ENCODE measurements at regions not wholly inside any gene's neighbourhood (a gene's known extent, or its start where the extent isn't known, plus 50 kb on each side); places are given as distances from the start of the nearest gene placed in this dataset.

- TF ChIP-seq CHD2 (IDR thresholded peaks at IDR 0.05; ENCODE audit: low read length), result no peak
These were observed 235.4 kb upstream of the FANCL start (continued) for GRCh38 chr2:58476556-58476955.

- Histone ChIP-seq H3K36me3 (ENCODE audit: control insufficient read depth in 2 of 4, insufficient read depth in 4 of 4, low read length in 3 of 4) (no peaks in the 10 kb centered on the region), H3K56ac (replicated peaks; ENCODE audit: insufficient read length, low read depth, low read length) (no peak overlapping the region), H3K27ac (ENCODE audit: low read depth, low read length) (no peak overlapping the region), H2BK12ac (ENCODE audit: low read depth, low read length) (no peak overlapping the region), H3K23me2 (ENCODE audit: low read depth, low read length) (no peaks in the 10 kb centered on the region), H2AK5ac (ENCODE audit: low read depth, low read length) (no peak overlapping the region), H2BK20ac (ENCODE audit: low read length) (no peak overlapping the region), H4K91ac (replicated peaks; ENCODE audit: insufficient read length, low read length) (no peak overlapping the region), H3K14ac (ENCODE audit: insufficient read length) (no peak overlapping the region), H3K9ac (replicated peaks in 1 of 4; ENCODE audit: extremely low read depth in 1 of 4, low read depth in 3 of 4, low read length in 3 of 4) (no peak overlapping the region), H3K9me3 (ENCODE audit: insufficient read depth in 2 of 2, low read depth in 1 of 2, low read length in 1 of 2) (0 out of 4 replicates have a peak, but pooled peaks cover 0 to 3% of the 10 kb centered on the region in 2 experiments), H3K4me1 (replicated peaks in 1 of 4; ENCODE audit: control insufficient read depth in 3 of 4, insufficient read depth in 4 of 4, low read length in 3 of 4) (peaks cover 0 to 4% (median 2%) of the 10 kb centered on the region in 4 experiments; a peak in 3 of 7 replicates), H3K4me2 (ENCODE audit: insufficient read depth in 1 of 2, low read depth in 2 of 2, low read length in 2 of 2) (no peak overlapping the region), H2BK15ac (ENCODE audit: low read length) (no peak overlapping the region), H4K5ac (ENCODE audit: insufficient read length, low read depth, low read length) (no peak overlapping the region), H3K18ac (ENCODE audit: extremely low read depth, low read length) (no peak overlapping the region), H3K27me3 (replicated peaks in 1 of 4; ENCODE audit: control insufficient read depth in 3 of 4, extremely low read depth in 1 of 4, insufficient read depth in 3 of 4, low read length in 3 of 4) (no peaks in the 10 kb centered on the region), H2AFZ (ENCODE audit: low read length) (no peak overlapping the region), H2BK120ac (replicated peaks; ENCODE audit: low read depth, low read length) (no peak overlapping the region), H3K79me2 (ENCODE audit: control insufficient read depth in 1 of 2, insufficient read depth in 2 of 2, low read length in 2 of 2) (no peaks in the 10 kb centered on the region), H3K4me3 (ENCODE audit: extremely low read depth in 1 of 4, insufficient read depth in 2 of 4, low read depth in 3 of 4, low read length in 4 of 4) (no peak overlapping the region), H3K79me1 (ENCODE audit: low read depth, low read length) (no peaks in the 10 kb centered on the region), H4K8ac (ENCODE audit: extremely low read depth, insufficient read depth, low read length) (no peak overlapping the region), H3K4ac (replicated peaks; ENCODE audit: insufficient read length, low read depth, low read length) (no peak overlapping the region), H3K23ac (ENCODE audit: insufficient read length) (no peak overlapping the region), H4K20me1 (replicated peaks in 1 of 2; ENCODE audit: control insufficient read depth in 1 of 2, insufficient read depth in 2 of 2, low read length in 2 of 2) (no peaks in the 10 kb centered on the region), H2BK5ac (ENCODE audit: low read depth, low read length) (no peak overlapping the region)
- WGBS, 2 experiments (ENCODE audit: extremely low coverage in 1 of 2, insufficient coverage in 1 of 2, insufficient read length in 1 of 2, insufficient replicate concordance in 2 of 2, low coverage in 1 of 2, low lambda C conversion rate in 2 of 2, missing lambda C conversion rate in 1 of 2), result 92% methylated on average over 2 of the region's 2 CpGs; no CpG with 5 or more reads in 1 of the 2 experiments
- FAIRE-seq (no peak), DNase-seq (ENCODE audit: low read depth in 1 of 2, low spot score in 2 of 2) (no peak)
- no peak for TF ChIP-seq JUN (IDR thresholded peaks at IDR 0.05; ENCODE audit: low read depth, low read length)
- TF ChIP-seq SP4 (IDR thresholded peaks at IDR 0.05; ENCODE audit: low read length), result no peak
- no peak for TF ChIP-seq RBBP5 (IDR thresholded peaks at IDR 0.05; ENCODE audit: borderline replicate concordance, low read depth, low read length)
- no peak for TF ChIP-seq CTCF (IDR thresholded peaks at IDR 0.05; ENCODE audit: control extremely low read depth in 1 of 3, insufficient read depth in 1 of 3, low read depth in 1 of 3, low read length in 3 of 3)
- TF ChIP-seq CEBPB (IDR thresholded peaks at IDR 0.05; ENCODE audit: low read depth, low read length), result no peak
- no peak for TF ChIP-seq TEAD4 (IDR thresholded peaks at IDR 0.05; ENCODE audit: low read depth, low read length)
- no peak for TF ChIP-seq KDM5A (IDR thresholded peaks at IDR 0.05; ENCODE audit: low read length)
- no peak for TF ChIP-seq ZNF274 (IDR thresholded peaks at IDR 0.05; ENCODE audit: borderline replicate concordance, extremely low read depth, low read length)
- no peak for TF ChIP-seq POU5F1 (IDR thresholded peaks at IDR 0.05; ENCODE audit: low read depth, low read length)
- TF ChIP-seq SAP30 (IDR thresholded peaks at IDR 0.05; ENCODE audit: insufficient read depth, insufficient replicate concordance, low read length), result no peak
- ChIA-PET POLR2A (ENCODE audit: partially characterized antibody) (no interaction called here), CTCF (ENCODE audit: partially characterized antibody) (no interaction called here)
These were observed 234.6 kb upstream of the FANCL start for GRCh38 chr2:58475756-58476155.
